Naive thymus-derived CD8-positive, alpha-beta T cell (primary cell): ENCODE measurements at regions not wholly inside any gene's neighbourhood (a gene's known extent, or its start where the extent isn't known, plus 50 kb on each side); places are given as distances from the start of the nearest gene placed in this dataset.
"Not testable (repeated sequence)": the region's sequence is repeated elsewhere in the genome, so short reads cannot be mapped to it uniquely, and the experiment has no call there.

ENCODE experiments used
- ATAC-seq, 2 donors: fragments of 150-1000 bp; cut with Tn5 transposase in 1 of 2; sonication (Bioruptor Pico), chemical (Tn5 transposase) in 1 of 2; 1 replicate in 1 of 2; 2 replicates in 1 of 2; pipeline ENCODE4 v1.10.0; 2021; ENCODE audit warnings: mild to moderate bottlenecking in 2 of 2, moderate library complexity in 2 of 2
- POLR2A ChIA-PET: fragments of 350-600 bp; sonication (Branson Sonifier 250); formaldehyde crosslinking; loops from one replicate; lab custom pipeline; 2021; ENCODE audit warnings: antibody characterized with exemption; lab: Charles Lee
- DNase-seq, 10 donors: peaks; one replicate each; pipeline versions ENCODE4 v3.0.0 to v3.0.0-alpha.2; 2020 to 2022
- H3K27ac Mint-ChIP-seq, 10 donors: one replicate each; pipeline ENCODE4 v1.8.0; 2020 to 2022; ENCODE audit warnings: mild to moderate bottlenecking in 10 of 10, mixed read lengths in 10 of 10, moderate library complexity in 4 of 10, inconsistent platforms in 1 of 10
- H3K27me3 Mint-ChIP-seq, 5 donors: one replicate each; pipeline ENCODE4 v1.8.0; 2021 to 2022; ENCODE audit warnings: mixed read lengths in 5 of 5
- H3K36me3 Mint-ChIP-seq, 3 donors: one replicate each; pipeline ENCODE4 v1.8.0; 2020 to 2022; ENCODE audit warnings: mixed read lengths in 3 of 3, mild to moderate bottlenecking in 2 of 3, inconsistent platforms in 1 of 3
- H3K4me1 Mint-ChIP-seq, 4 donors: one replicate each; pipeline ENCODE4 v1.8.0; 2021 to 2022; ENCODE audit warnings: mixed read lengths in 4 of 4
- H3K4me3 Mint-ChIP-seq, 10 donors: one replicate each; pipeline ENCODE4 v1.8.0; 2020 to 2022; ENCODE audit warnings: mild to moderate bottlenecking in 10 of 10, mixed read lengths in 10 of 10, moderate library complexity in 6 of 10, inconsistent platforms in 1 of 10
- H3K9me3 Mint-ChIP-seq, 9 donors: one replicate each; pipeline ENCODE4 v1.8.0; 2020 to 2022; ENCODE audit warnings: mixed read lengths in 9 of 9, mild to moderate bottlenecking in 3 of 9, inconsistent platforms in 1 of 9, moderate library complexity in 1 of 9

DNA sequence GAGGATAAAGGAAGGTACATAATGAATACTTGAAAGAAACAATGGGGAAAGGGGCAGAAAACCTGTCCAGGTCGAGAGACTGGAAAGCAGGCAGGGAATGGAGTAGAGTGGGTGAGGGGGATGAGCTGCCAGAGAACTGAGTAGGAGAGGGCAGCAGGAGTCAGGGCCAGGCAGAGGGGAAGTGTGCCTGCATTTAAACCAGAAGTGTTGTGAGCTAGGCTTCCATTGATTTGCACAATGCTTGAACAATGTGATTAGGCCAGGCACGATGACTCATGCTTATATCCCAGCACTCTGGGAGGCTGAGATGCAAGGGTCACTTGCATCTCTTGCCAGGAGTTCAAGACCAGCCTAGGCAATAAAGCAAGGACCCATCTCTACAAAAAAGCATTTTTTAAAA lies 332.6 kb downstream of the ANAPC1 start:
- H3K27ac Mint-ChIP-seq, H3K9me3 Mint-ChIP-seq, H3K4me1 Mint-ChIP-seq, ATAC-seq, H3K4me3 Mint-ChIP-seq, H3K27me3 Mint-ChIP-seq, DNase-seq, H3K36me3 Mint-ChIP-seq, POLR2A ChIA-PET: not testable (repeated sequence)

GRCh38 chr2:111552625-111553024 lies 331.4 kb downstream of the ANAPC1 start:
- ATAC-seq, H3K4me3 Mint-ChIP-seq, H3K27ac Mint-ChIP-seq, H3K36me3 Mint-ChIP-seq, POLR2A ChIA-PET, H3K9me3 Mint-ChIP-seq, H3K27me3 Mint-ChIP-seq, H3K4me1 Mint-ChIP-seq, DNase-seq: not testable (repeated sequence)

DNA sequence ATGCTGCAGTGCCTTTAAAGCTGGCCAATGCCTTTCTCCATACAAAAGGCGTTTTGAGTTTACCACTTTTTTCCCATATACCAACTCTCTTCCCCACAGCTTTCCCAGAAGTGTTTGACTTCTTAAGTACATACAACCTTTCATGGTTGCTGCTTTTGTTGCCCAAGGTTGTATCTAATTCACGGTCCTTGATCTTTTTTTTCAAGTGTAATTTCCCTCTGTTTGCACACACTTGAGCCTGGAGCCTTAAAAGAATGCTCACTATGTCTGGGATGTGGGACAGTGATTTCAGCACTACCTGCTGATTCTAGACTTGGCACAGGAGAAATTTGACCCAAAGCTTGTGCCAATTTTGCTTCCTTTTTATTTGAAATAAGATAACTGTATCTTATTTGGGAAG lies 324.7 kb downstream of the ANAPC1 start:
- ATAC-seq, H3K36me3 Mint-ChIP-seq, H3K4me1 Mint-ChIP-seq, H3K27ac Mint-ChIP-seq, DNase-seq, H3K9me3 Mint-ChIP-seq, H3K4me3 Mint-ChIP-seq, POLR2A ChIA-PET: not testable (repeated sequence)
- H3K27me3 Mint-ChIP-seq: peaks cover 2 to 11% (median 3%) of the 10 kb centered on the region in 5 donors

DNA sequence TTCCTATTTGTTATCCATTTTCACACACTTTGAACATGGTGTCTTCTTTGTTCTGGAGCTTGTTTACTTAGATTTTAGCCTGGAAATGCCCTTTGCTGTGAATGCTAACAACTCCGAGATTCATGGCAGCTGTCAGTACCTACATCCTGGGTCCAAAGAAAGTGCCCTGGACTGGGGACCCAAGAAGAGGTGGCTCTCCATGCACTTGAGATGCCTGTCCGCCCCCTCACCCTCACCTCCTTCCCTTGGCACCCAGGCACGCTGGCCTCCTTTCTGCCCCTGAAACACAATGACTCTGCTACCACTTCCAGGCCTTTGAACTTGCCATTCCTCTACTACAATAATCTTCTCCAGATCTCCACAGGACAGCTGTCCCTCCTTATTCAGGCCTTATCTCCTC lies 324.2 kb downstream of the ANAPC1 start:
- H3K4me3 Mint-ChIP-seq, POLR2A ChIA-PET, H3K9me3 Mint-ChIP-seq, H3K36me3 Mint-ChIP-seq, ATAC-seq, H3K27ac Mint-ChIP-seq, DNase-seq, H3K4me1 Mint-ChIP-seq: not testable (repeated sequence)
- peaks cover 2 to 11% (median 3%) of the 10 kb centered on the region in 5 donors for H3K27me3 Mint-ChIP-seq

DNA sequence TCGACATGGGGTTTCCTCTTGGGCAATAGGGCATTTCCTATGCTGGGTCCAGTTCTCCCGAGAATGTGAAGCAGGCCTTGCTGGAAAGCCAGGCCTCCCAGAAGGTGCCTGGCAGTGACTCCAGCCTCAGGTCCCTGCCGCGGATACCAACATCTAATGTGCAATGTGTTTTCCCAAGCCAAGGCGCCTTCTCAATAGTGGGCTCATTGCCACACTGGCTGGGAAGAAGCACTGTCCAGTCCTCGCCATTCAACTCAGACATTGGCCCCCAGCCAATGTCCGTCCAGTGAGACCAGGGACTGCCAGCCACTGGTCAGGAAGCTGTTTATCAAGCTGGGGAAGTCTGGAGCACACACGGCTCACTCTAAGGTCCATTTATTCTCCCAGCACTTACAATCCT lies 317.9 kb downstream of the ANAPC1 start:
- H3K9me3 Mint-ChIP-seq, POLR2A ChIA-PET, ATAC-seq, H3K4me1 Mint-ChIP-seq, H3K4me3 Mint-ChIP-seq, H3K27me3 Mint-ChIP-seq, H3K36me3 Mint-ChIP-seq, DNase-seq, H3K27ac Mint-ChIP-seq: not testable (repeated sequence)

- H3K27me3 Mint-ChIP-seq, DNase-seq, H3K4me1 Mint-ChIP-seq, ATAC-seq, H3K9me3 Mint-ChIP-seq, H3K27ac Mint-ChIP-seq, H3K4me3 Mint-ChIP-seq, POLR2A ChIA-PET, H3K36me3 Mint-ChIP-seq: not testable (repeated sequence)
These were observed 316.8 kb downstream of the ANAPC1 start for GRCh38 chr2:111567233-111567632.

GRCh38 chr2:111569356-111570199 lies 314.4 kb downstream of the ANAPC1 start:
- H3K4me3 Mint-ChIP-seq, H3K36me3 Mint-ChIP-seq, ATAC-seq, H3K9me3 Mint-ChIP-seq, POLR2A ChIA-PET, H3K27me3 Mint-ChIP-seq, DNase-seq, H3K4me1 Mint-ChIP-seq, H3K27ac Mint-ChIP-seq: not testable (repeated sequence)

DNA sequence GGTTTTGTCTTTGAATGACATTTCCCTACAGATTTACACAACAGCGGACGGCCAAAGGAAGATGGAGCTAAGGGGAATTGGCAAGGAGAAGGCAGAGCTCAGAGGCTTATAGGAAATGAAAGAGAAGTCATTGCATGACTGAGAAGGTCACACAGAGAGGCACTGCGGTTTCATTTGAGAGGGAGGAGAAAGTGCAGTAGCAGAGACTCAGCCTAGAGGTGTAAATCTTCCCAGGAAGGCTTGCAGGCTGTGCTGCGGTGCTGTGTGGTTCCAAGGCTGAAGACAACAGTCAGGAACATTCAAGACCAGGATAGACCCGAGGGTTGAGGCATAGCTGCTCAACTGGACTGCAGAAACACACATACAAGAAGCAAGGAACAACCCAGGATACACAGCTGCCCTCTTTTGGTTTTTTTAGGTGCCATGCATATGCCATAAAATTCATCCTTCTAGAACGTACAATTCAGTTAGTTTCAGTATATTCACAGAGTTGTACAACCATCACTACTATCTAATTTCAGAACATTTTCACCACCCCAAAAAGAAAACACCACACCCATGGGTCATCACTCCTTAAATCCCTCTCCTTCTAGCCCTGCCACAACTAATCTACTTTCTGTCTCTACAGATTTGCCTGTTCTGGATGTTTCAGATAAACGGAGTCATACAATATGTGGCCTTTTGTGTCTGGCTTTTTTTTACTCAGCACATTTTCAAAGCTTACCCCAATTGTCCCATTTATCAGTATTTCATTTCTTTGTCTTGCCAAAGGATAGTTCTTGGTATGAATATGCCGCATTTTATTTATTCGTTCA lies 313.5 kb downstream of the ANAPC1 start:
- ATAC-seq (peak in 1 of 2 donors; percentile 43), DNase-seq (peak in 1 of 10 donors; percentile 0)
- H3K4me1 Mint-ChIP-seq, POLR2A ChIA-PET, H3K27me3 Mint-ChIP-seq, H3K9me3 Mint-ChIP-seq, H3K36me3 Mint-ChIP-seq: not testable (repeated sequence)
- peak overlapping the region in 1 of 10 donors; percentile 25 for H3K27ac Mint-ChIP-seq
- H3K4me3 Mint-ChIP-seq: peak overlapping the region in 2 of 10 donors; percentile 45 to 53

DNA sequence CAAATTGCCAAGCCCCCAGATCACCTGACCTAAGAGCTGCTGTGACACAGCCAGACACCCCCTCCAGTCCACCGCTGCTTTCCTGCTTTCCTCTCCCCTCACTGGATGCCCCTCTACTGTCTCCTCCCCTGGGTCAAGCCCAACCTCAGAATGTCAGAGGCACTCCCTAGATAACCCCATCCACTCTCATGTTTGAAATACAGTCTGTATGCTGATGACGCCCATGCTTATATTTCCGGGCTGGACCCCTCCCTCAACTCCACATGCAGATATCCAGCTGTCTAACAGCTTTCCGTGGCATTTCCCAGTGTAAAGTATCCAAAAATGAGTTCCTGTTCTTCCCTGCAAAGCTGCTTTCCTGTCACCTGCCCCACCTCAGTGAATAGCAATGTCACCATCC lies 309.2 kb downstream of the ANAPC1 start:
- H3K36me3 Mint-ChIP-seq, POLR2A ChIA-PET, H3K27me3 Mint-ChIP-seq, ATAC-seq, H3K27ac Mint-ChIP-seq, H3K4me3 Mint-ChIP-seq, H3K4me1 Mint-ChIP-seq, DNase-seq, H3K9me3 Mint-ChIP-seq: not testable (repeated sequence)

DNA sequence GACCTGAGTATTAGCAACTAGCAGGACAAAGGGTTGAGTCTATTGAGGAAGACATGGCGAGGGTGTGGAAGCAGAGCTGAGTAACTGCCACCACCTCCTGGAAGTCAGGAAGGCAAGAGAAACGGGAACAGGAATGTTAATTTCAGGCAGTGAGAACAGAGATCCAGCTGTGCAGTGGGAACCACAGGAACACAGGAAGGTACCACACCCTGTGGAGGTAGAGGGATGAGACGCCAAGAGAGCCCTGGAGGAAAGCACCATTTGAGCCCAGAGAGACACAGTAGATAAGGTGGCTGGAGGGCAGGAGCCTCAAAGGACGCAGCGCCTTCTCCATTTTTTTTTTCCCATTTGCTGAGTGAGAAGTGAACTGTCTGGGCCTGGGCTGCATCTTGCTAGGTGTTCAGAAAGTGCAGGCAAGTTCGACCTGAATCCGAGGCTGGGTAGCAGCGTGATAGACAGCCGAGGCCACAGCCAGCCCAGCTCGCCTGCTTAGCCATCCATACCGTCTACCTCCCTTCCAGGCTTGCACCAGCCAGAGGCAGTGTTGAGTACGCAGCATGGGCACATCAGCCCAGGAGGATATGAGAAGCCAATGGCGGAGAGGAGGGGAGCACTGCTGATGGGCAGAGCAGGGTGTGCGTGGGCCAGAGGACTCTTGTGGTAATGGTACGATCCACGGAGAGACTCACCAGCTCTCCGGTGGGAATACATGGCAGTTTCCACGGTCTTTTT lies 306.7 kb downstream of the ANAPC1 start:
- H3K27ac Mint-ChIP-seq, H3K9me3 Mint-ChIP-seq, ATAC-seq, H3K36me3 Mint-ChIP-seq, H3K4me1 Mint-ChIP-seq, DNase-seq, H3K4me3 Mint-ChIP-seq, POLR2A ChIA-PET, H3K27me3 Mint-ChIP-seq: not testable (repeated sequence)

DNA sequence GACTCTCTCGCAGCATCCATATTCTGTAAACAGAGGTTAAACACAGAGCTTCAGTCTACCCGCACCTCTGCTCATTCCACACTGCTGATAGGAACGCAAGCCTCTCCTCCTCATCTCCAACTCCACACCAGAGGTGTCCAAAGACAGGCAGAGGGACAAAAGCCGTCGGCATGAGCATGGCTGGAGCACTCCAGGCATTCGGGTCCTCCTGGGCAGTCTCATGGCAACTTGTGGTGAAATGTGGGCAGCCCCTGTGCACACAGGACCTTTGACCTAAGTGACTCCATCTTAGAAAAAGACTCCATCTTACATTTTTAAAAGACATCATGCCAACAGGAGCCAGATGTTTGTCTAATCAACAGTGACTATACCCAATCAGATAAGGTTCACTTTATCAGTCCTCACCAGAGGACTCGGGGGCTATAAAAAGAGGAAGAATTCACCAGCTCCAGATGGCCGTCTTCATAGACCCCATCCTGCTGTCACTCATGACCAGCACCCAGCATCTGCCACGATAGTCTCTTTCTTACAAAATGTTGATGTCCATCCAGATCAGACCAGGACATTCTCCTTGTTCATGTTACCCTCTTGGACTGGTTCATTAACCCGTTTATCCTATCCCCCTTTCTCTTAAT lies 304.4 kb downstream of the ANAPC1 start:
- H3K27me3 Mint-ChIP-seq, H3K27ac Mint-ChIP-seq, ATAC-seq: not testable (repeated sequence)

GRCh38 chr2:111580616-111581015 lies 303.4 kb downstream of the ANAPC1 start:
- H3K27me3 Mint-ChIP-seq, DNase-seq, H3K4me1 Mint-ChIP-seq, H3K9me3 Mint-ChIP-seq, H3K27ac Mint-ChIP-seq, POLR2A ChIA-PET, H3K4me3 Mint-ChIP-seq, H3K36me3 Mint-ChIP-seq, ATAC-seq: not testable (repeated sequence)

More for the DNA sequence above, 304.4 kb downstream of the ANAPC1 start:
- POLR2A ChIA-PET, H3K4me1 Mint-ChIP-seq, H3K36me3 Mint-ChIP-seq, DNase-seq, H3K4me3 Mint-ChIP-seq, H3K9me3 Mint-ChIP-seq: not testable (repeated sequence)
